ENCODE measurements at regions not wholly inside any gene's neighbourhood (a gene's known extent, or its start where the extent isn't known, plus 50 kb on each side); places are given as distances from the start of the nearest gene placed in this dataset.

- DNase-seq = no peak
Observed at GRCh38 chr5:158179271-158179670, 320.3 kb upstream of the CLINT1 start.

- DNase-seq = no peak
Observed at GRCh38 chr5:158178535-158178934, 319.6 kb upstream of the CLINT1 start.

- DNase-seq = no peak
Observed at GRCh38 chr5:158177146-158177545, 318.2 kb upstream of the CLINT1 start.

- DNase-seq = no peak
Observed at GRCh38 chr5:158175934-158176481, 317.1 kb upstream of the CLINT1 start.

GRCh38 chr5:158174918-158175851, 316.2 kb upstream of the CLINT1 start:
- DNase-seq = peak; percentile 50

- no peak for DNase-seq
Observed at GRCh38 chr5:158174026-158174425, 315.1 kb upstream of the CLINT1 start.

- no peak for DNase-seq
Observed at GRCh38 chr5:158172005-158172404, 313.1 kb upstream of the CLINT1 start.

- DNase-seq = no peak
Observed at GRCh38 chr5:158170534-158170933, 311.6 kb upstream of the CLINT1 start.

- no peak for DNase-seq
Observed at GRCh38 chr5:158170060-158170459, 311.1 kb upstream of the CLINT1 start.

GRCh38 chr5:158166424-158166823, 307.5 kb upstream of the CLINT1 start:
- DNase-seq = no peak

GRCh38 chr5:158165647-158166046, 306.7 kb upstream of the CLINT1 start:
- DNase-seq = no peak

GRCh38 chr5:158164296-158165047, 305.5 kb upstream of the CLINT1 start:
- no peak for DNase-seq

- no peak for DNase-seq
Observed at GRCh38 chr5:158163451-158164295, 304.7 kb upstream of the CLINT1 start.

GRCh38 chr5:158162479-158163034, 303.6 kb upstream of the CLINT1 start:
- DNase-seq = no peak

GRCh38 chr5:158162026-158162425, 303.1 kb upstream of the CLINT1 start:
- no peak for DNase-seq

GRCh38 chr5:158159621-158160020, 300.7 kb upstream of the CLINT1 start:
- no peak for DNase-seq

- no peak for DNase-seq
Observed at GRCh38 chr5:158155811-158156505, 297.0 kb upstream of the CLINT1 start.

- no peak for DNase-seq
Observed at GRCh38 chr5:158155067-158155466, 296.1 kb upstream of the CLINT1 start.

- DNase-seq = no peak
Observed at GRCh38 chr5:158154226-158155005, 295.5 kb upstream of the CLINT1 start.

GRCh38 chr5:158153508-158153907, 294.6 kb upstream of the CLINT1 start:
- DNase-seq = no peak

GRCh38 chr5:158152136-158152535, 293.2 kb upstream of the CLINT1 start:
- DNase-seq = no peak

Measured in activated CD4-positive, alpha-beta T cell treated with anti-CD3 and anti-CD28 coated beads, Interleukin-2, amount 50 U/mL, for 16 hours (primary cell).